ENCODE measurements at regions not wholly inside any gene's neighbourhood (a gene's known extent, or its start where the extent isn't known, plus 50 kb on each side); places are given as distances from the start of the nearest gene placed in this dataset.

DNA sequence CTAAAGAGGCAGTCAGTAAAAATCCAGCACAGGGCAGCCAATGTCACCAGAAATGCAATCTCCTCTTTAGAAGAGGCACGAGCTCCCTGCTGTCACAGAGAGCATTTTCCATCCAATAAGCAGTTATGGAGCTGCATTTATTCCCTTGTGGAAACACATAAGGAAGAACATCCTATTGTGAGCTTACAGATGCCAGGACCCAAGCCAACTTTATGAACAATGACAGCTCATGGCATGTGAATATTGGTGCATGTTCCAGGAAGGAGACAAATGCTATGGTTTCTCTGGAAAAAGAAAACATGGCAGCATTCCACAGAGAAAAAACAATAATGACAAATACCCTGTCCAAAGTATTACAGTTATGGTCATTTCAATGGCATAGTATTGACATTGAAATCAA, 955.6 kb downstream of the UQCRFS1 start:
- no peak for ATAC-seq
- Histone ChIP-seq H3K9me3 (no peaks in the 10 kb centered on the region), H3K4me3 (no peak overlapping the region), H3K27me3 (no peaks in the 10 kb centered on the region), H3K4me1 (no peaks in the 10 kb centered on the region), H3K27ac (no peak overlapping the region), H3K36me3 (replicated peaks in 1 of 2; ENCODE audit: insufficient read depth in 1 of 2, low read depth in 2 of 2) (no peaks in the 10 kb centered on the region)
- TF ChIP-seq, protein P1, sequence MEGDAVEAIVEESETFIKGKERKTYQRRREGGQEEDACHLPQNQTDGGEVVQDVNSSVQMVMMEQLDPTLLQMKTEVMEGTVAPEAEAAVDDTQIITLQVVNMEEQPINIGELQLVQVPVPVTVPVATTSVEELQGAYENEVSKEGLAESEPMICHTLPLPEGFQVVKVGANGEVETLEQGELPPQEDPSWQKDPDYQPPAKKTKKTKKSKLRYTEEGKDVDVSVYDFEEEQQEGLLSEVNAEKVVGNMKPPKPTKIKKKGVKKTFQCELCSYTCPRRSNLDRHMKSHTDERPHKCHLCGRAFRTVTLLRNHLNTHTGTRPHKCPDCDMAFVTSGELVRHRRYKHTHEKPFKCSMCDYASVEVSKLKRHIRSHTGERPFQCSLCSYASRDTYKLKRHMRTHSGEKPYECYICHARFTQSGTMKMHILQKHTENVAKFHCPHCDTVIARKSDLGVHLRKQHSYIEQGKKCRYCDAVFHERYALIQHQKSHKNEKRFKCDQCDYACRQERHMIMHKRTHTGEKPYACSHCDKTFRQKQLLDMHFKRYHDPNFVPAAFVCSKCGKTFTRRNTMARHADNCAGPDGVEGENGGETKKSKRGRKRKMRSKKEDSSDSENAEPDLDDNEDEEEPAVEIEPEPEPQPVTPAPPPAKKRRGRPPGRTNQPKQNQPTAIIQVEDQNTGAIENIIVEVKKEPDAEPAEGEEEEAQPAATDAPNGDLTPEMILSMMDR (IDR thresholded peaks at IDR 0.05) = no peak
- TF ChIP-seq POLR2A (IDR thresholded peaks at IDR 0.05) = no peak
- 64 to 71% methylated on average over 1 of the region's 1 CpG for WGBS, 2 donors
- DNase-seq = no peak
- intact Hi-C loops (cut with DNase I) = no loop called here

DNA sequence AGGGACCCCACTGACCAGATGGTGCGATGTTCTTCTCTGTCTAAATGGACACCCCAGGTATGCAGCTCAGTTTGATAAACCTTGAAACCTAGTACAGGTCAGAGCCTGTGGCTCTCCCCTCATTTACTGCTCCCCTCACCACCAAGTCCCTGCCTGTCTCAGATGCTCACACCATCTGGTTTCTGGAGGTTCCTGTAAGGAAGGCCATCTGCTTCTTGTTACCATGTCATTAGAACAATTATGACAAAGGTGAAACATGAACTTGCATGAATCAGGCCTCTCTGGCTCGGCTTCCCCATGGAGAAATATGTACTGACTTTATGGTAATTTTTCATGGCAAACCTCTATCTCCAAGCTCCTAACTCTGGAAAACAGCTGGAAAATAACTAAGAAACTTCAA, 965.7 kb downstream of the UQCRFS1 start:
- intact Hi-C loops (cut with DNase I) = no loop called here
- no peaks in the 10 kb centered on the region for H3K27me3 ChIP-seq
- WGBS, 2 donors = 83 to 88% methylated on average over 2 of the region's 2 CpGs

DNA sequence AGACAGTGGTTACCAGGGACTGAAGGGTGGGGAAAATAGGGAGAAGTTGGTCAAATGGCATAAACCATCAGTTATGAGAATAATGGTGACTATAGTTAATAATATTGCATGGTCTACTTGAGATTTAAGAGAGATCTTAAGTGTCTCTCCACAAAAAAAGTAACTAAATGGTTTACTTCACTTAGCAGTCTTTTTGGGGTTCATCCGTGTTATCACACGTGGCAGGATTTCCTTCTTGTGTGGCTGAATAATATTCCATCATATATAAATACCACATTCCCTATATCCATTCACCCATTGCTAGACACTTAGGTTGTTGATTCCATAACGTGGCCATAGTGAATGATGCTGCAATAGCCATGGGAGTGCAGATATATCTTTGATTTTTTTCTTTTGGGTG, 967.0 kb downstream of the UQCRFS1 start:
- Histone ChIP-seq H3K9me3 (no peaks in the 10 kb centered on the region), H3K27ac (no peak overlapping the region), H3K4me3 (no peak overlapping the region), H3K36me3 (replicated peaks in 1 of 2; ENCODE audit: insufficient read depth in 1 of 2, low read depth in 2 of 2) (no peaks in the 10 kb centered on the region), H3K4me1 (no peaks in the 10 kb centered on the region), H3K27me3 (no peaks in the 10 kb centered on the region)
- ATAC-seq = no peak
- 85% methylated on average over 3 of the region's 3 CpGs for WGBS, 2 donors
- TF ChIP-seq, protein P1 (IDR thresholded peaks at IDR 0.05) = no peak
- no peak for TF ChIP-seq POLR2A (IDR thresholded peaks at IDR 0.05)
- intact Hi-C loops (cut with DNase I) = no loop called here
- no peak for DNase-seq

More for the DNA sequence above, 965.7 kb downstream of the UQCRFS1 start:
- no peak for DNase-seq
- Histone ChIP-seq H3K27ac (no peak overlapping the region), H3K9me3 (no peaks in the 10 kb centered on the region), H3K4me3 (no peak overlapping the region), H3K4me1 (no peaks in the 10 kb centered on the region), H3K36me3 (replicated peaks in 1 of 2; ENCODE audit: insufficient read depth in 1 of 2, low read depth in 2 of 2) (no peaks in the 10 kb centered on the region)
- no peak for TF ChIP-seq POLR2A (IDR thresholded peaks at IDR 0.05)
- TF ChIP-seq, protein P1 (IDR thresholded peaks at IDR 0.05) = no peak
- no peak for ATAC-seq

- ATAC-seq (no peak), DNase-seq (no peak)
- intact Hi-C loops (cut with DNase I) = no loop called here
- Histone ChIP-seq H3K36me3 (replicated peaks in 1 of 2; ENCODE audit: insufficient read depth in 1 of 2, low read depth in 2 of 2) (no peaks in the 10 kb centered on the region), H3K27me3 (no peaks in the 10 kb centered on the region), H3K27ac (no peak overlapping the region), H3K4me3 (no peak overlapping the region), H3K9me3 (no peaks in the 10 kb centered on the region), H3K4me1 (no peaks in the 10 kb centered on the region)
- no peak for TF ChIP-seq POLR2A (IDR thresholded peaks at IDR 0.05)
- TF ChIP-seq, protein P1 (IDR thresholded peaks at IDR 0.05) = no peak
- WGBS, 2 donors = 72 to 74% methylated on average over 6 of the region's 6 CpGs
Observed at GRCh38 chr19:28244966-28245365, 968.0 kb downstream of the UQCRFS1 start.

DNA sequence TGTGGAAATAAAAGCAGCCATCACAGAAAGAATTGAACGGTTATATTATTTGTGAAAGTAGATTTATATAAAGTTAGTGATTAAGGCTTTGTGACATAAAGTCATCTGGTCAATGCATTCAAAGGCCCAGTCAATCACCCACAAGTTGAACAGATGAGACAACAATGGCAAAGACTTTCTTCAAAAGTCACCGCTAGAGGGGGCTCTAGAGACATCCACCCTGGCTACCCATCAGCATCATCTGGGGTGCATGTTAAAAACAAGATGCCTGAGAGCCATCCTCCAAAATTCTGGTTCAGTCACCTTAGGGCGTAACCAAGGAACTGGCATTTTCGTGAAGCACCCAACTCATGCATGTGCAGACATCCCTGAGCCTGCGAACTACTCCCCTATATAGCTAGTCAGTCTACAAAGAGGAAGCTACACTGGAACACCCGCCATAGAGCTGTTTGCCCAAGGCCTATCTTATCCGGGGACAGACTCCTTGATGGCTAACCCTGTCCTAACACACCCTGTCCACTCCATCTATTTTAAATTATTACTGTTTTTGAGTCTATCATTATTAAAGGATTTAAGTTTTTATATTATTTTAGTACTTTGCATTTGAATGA, 970.5 kb downstream of the UQCRFS1 start:
- no peak overlapping the region for H3K27ac ChIP-seq
- DNase-seq (peak; percentile 22 to 38 (median 26)), ATAC-seq (no peak)
- intact Hi-C loops (cut with DNase I) = no loop called here
- WGBS, 2 donors = 35 to 40% methylated on average over 7 of the region's 7 CpGs
- no peak overlapping the region for H3K4me3 ChIP-seq
- H3K27me3 ChIP-seq = no peaks in the 10 kb centered on the region
- H3K9me3 ChIP-seq = no peaks in the 10 kb centered on the region
- TF ChIP-seq, protein P1 (IDR thresholded peaks at IDR 0.05) = peak; percentile 29 to 55 (median 39)
- TF ChIP-seq POLR2A (IDR thresholded peaks at IDR 0.05) = no peak
- no peaks in the 10 kb centered on the region for H3K4me1 ChIP-seq
- H3K36me3 ChIP-seq (replicated peaks in 1 of 2; ENCODE audit: insufficient read depth in 1 of 2, low read depth in 2 of 2) = no peaks in the 10 kb centered on the region
